DMS153 treated with DMSO at 0.1 percent for 48 hours (cell line): ENCODE measurements at regions not wholly inside any gene's neighbourhood (a gene's known extent, or its start where the extent isn't known, plus 50 kb on each side); places are given as distances from the start of the nearest gene placed in this dataset.

Source experiments
- DNase-seq: peaks from one replicate; lab custom pipeline; 2025; ENCODE audit not compliant: unreplicated experiment; lab: John Stamatoyannopoulos, UW

DNA sequence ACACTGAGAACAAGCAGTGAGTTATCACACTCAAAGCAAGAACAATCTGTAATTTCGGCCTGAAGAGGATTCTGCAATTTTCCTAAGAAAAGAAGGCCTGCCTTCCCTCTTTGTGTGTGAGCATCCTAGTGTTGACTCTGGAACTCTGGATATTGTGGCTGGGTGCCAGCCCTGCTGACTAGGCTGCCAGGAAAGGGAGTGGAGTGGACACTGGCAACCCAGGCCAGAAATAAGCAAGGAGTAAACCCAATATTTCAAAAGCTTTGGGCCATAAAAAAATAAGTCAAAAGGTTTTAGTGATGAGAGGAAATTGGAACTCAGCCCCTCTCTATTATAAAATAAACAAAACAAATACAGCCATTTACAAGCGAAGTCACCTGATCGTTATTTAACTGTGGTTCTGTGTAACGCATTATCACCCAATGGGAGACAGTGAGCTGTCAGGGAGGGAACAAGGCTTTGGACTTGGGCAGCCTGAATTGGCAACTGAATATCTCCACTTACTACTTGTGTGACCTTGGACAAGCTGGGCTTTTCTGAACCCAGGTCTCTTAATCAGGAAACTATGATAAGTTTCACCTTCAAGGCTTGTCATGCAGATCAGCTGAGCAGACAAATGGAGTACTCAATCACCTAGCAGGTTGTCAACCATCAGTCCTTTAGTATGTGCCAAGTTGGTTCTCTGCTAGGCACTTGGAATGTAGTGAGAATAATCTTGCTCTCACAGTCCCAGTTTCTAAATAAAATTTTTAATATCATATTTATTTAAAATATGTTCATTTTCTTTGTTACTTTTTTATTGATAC, 196.2 kb downstream of the PAX1 start:
- peak; percentile 72 for DNase-seq

- no peak for DNase-seq
These were observed 195.0 kb downstream of the PAX1 start for GRCh38 chr20:21900431-21900830.

GRCh38 chr20:21874921-21875320, 169.5 kb downstream of the PAX1 start:
- DNase-seq: no peak

DNA sequence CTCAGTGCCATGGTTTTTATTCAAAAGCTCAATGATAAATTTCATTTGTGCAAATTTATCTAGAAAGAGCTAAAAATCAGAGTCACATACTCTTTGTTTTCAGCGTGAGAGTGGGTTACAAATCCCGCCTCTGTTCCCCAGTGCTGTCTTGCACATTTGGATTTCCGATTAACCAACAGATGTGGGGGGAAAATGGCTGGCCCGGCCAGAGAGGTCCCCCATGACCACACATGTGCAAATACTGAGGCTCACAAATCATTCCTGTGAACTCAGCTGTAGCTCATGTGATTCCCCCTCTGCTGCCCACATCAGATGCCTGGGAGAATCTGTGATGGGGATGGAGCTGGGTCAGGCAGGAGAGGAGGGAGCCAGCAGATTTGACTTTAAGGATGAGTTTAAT, 168.7 kb downstream of the PAX1 start:
- no peak for DNase-seq

- no peak for DNase-seq
These were observed 167.8 kb downstream of the PAX1 start for GRCh38 chr20:21873291-21873690.

GRCh38 chr20:21867811-21868210, 162.3 kb downstream of the PAX1 start:
- DNase-seq: no peak

DNA sequence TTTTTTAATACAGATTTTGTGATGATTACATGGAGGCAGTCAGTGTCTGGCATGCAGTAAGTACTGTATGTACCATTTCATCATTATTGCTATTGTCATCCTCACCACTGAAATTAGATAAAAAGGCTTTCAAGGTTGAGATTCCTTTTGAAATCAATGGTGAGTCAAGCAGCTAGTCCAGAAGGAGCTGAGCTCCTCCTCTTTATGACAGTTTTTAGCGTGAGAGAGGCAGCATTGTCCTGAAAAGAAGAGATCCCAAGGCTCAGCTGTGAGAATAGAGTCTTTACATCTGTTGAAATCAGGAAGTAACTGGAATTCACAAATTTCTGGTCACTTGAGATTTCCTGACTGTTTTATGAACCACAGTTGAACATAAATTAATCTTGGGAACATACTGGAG, 161.9 kb downstream of the PAX1 start:
- DNase-seq: no peak

DNA sequence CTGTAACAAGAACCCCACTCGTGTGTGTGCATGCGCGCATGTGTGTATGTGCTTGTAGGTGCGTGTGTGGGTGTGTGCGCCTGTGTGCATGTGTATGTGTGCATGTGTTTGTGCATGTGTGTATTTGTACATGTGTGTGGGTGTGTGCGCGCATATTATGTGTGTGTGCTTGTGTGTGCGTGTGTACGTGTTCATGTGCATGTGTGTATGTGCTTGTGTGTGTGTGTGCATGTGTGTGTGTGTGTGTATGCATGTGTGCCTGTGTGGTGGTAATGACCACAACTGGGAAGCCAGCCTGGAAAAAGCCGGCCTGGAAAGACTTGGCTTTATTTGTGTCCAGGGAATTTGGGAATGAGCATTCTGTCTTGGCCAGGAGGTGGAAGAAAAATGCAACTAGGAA, 157.5 kb downstream of the PAX1 start:
- DNase-seq: no peak

GRCh38 chr20:21862259-21862946, 156.9 kb downstream of the PAX1 start:
- no peak for DNase-seq

DNA sequence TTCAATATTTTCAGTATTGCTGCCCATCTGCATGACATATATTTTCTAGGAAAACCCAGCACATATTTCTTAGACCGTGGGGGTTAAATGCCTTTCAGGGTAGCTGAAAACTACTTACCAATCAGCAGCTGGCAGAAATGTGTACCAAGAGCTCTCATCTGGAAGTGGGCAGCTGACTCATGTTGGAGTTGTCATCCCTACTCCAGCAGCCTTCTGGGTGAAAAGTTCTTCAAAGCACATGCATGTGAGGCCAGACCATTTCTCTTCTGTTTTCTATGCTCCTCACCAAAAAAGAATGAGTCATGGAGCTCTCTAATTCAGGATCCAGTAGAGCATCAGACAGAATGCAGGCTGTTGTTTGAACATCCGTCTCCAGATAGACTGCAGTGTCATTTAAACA, 135.5 kb downstream of the PAX1 start:
- DNase-seq: no peak

- DNase-seq: no peak
These were observed 134.5 kb downstream of the PAX1 start for GRCh38 chr20:21839982-21840381.

GRCh38 chr20:21836346-21836745, 130.9 kb downstream of the PAX1 start:
- DNase-seq: no peak

DNA sequence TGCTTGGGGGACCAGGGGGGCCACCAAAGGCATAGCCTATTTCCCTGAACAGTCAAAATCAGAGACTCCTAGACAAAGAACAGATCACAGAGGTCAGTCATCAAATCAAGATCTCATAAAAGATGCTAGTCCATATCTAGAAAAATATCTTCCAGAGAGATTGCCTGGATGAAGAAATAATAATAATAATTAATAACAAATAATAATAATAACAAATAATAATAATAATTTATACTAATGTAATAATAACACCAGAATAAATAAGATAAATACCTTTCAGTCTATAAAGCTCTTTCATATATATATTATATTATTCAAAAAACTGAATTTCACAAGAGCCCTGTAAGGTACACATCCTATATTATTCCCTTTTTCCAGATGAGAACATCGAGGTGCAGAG, 129.6 kb downstream of the PAX1 start:
- no peak for DNase-seq

GRCh38 chr20:21832442-21833385, 127.2 kb downstream of the PAX1 start:
- DNase-seq: no peak

DNA sequence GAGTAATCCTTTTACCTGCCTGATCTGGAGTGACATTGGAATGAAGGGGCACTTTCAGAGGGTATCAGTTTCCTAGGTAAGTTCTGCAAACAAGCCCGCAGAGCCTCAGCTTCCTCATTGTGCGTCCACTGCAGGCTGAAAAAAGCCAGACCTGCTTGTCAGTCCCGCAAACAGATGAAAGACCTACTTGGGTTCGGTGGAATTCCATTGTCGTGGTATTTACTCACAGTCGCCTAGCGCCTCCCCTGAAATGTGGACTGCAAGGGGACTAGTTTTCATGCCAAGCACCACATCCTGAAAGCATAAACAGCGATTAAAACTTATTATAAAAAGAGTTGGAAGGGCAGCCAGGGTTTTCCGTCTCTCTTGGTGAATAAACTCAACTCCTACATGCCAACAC, 121.5 kb downstream of the PAX1 start:
- no peak for DNase-seq

DNA sequence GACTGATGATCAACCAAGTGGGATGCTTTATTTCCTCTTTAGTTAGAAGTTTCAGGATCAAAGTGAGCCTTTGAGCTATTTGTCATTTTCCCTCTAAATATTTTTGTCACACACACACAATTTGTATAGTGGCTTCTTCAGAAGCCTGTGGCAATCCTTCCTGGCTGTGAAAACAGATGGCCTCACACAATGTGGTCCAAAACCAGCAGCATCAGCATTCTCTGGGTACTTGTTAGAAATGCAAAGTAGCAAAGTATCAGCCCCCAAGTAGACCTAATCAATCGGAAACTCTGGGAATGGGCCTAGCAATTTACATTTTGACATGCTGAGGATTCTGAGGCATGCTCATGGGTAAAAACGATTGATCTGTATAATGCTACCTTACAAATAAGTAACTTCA, 115.9 kb downstream of the PAX1 start:
- no peak for DNase-seq

- no peak for DNase-seq
These were observed 115.2 kb downstream of the PAX1 start for GRCh38 chr20:21820688-21821087.

DNA sequence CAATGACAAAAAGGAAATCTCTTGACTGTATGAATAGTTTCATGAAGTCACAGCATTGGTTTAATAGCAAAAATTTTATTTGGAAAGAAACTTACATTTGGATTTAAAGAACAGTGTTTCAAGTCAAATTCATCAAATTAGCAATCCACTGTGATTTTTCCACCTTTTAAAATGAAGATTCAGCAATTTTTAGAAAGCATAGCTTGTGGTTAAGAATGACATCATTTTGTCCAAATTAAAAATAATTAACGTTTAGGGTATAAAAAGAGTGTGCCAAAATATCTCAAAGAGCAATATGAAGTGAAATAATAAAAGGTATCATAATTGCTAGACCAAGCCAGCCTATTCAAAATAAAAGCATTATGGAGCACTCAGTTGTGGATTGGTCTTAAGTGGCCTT, 114.6 kb downstream of the PAX1 start:
- no peak for DNase-seq

GRCh38 chr20:21812379-21812778, 106.9 kb downstream of the PAX1 start:
- peak; percentile 4 for DNase-seq

DNA sequence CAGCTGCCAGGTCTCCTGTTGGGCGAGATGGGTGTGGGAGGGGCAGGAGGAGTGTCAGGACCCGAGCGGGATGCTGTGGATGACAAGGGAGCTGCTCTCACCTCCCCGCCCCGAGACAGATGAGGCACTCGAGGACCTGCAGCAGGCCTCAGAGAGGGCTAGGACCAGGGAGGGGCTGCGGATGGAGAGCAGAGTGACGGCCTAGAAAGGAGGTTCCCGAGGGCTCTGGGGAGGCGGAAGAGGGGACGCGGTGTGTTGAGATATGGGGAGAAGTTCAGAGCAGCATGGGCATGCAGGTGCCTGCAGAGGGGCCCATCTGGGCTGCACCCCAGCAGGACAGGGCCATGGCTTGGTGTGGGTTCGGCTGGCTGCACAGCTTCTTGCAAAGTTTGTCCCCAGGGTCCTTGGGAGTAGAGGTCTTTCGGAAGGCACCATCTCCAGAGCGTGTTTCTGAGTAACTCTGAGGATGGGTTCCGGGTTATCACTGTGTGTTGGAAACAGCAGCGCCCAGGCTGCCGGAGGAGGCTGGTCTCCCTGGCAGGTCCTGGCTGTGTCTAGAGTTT, 104.6 kb downstream of the PAX1 start:
- DNase-seq: no peak
